GM23338 (cell line): ENCODE measurements at regions not wholly inside any gene's neighbourhood (a gene's known extent, or its start where the extent isn't known, plus 50 kb on each side); places are given as distances from the start of the nearest gene placed in this dataset.

Source experiments
- ATAC-seq: fragments of 200-7000 bp; cut with Tn5 transposase; 3 replicates; pipeline ENCODE4 v1.9.1; 2020
- DNase-seq: peaks from one replicate; pipeline ENCODE4 v3.0.0-alpha.2; 2015; ENCODE audit warnings: low spot score
- H2AFZ ChIP-seq: fragments of 200-600 bp; sonication (generic); 2 replicates; pipeline ENCODE4 v1.8.0; 2016; ENCODE audit warnings: antibody characterized with exemption, mild to moderate bottlenecking, moderate library complexity
- H3F3A ChIP-seq: fragments of 200-600 bp; sonication (generic); replicated peaks from 2 replicates; pipeline ENCODE4 v1.8.0; 2017; ENCODE audit warnings: antibody characterized with exemption, mixed run types, low read depth
- H3K27ac ChIP-seq: fragments of 200-600 bp; sonication (generic); 2 replicates; pipeline ENCODE4 v1.6.1; 2016; ENCODE audit warnings: low read depth
- H3K27me3 ChIP-seq: fragments of 200-600 bp; sonication (generic); 2 replicates; pipeline ENCODE4 v1.8.0; 2016; ENCODE audit warnings: mild to moderate bottlenecking, mixed run types, moderate library complexity; ENCODE audit not compliant: insufficient read depth
- H3K36me3 ChIP-seq: fragments of 200-600 bp; sonication (generic); 2 replicates; pipeline ENCODE4 v1.8.0; 2016; ENCODE audit warnings: mild to moderate bottlenecking; ENCODE audit not compliant: insufficient read depth
- H3K4me1 ChIP-seq: fragments of 200-600 bp; sonication (generic); 2 replicates; pipeline ENCODE4 v1.8.0; 2016; ENCODE audit warnings: mild to moderate bottlenecking, moderate library complexity; ENCODE audit not compliant: insufficient read depth
- H3K4me2 ChIP-seq: fragments of 200-600 bp; sonication (generic); 2 replicates; pipeline ENCODE4 v1.7.1; 2017; ENCODE audit warnings: mixed run types
- H3K4me3 ChIP-seq: fragments of 200-600 bp; sonication (generic); 2 replicates; pipeline ENCODE4 v1.6.1; 2016; ENCODE audit warnings: mixed run types
- H3K79me2 ChIP-seq: fragments of 200-600 bp; sonication (generic); replicated peaks from 2 replicates; pipeline ENCODE4 v1.8.0; 2017; ENCODE audit warnings: mild to moderate bottlenecking; ENCODE audit not compliant: insufficient read depth
- H3K9me2 ChIP-seq: fragments of 200-600 bp; sonication (generic); 2 replicates; pipeline ENCODE4 v1.8.0; 2017; ENCODE audit not compliant: insufficient read depth
- H4K20me1 ChIP-seq: fragments of 200-600 bp; sonication (generic); replicated peaks from 2 replicates; pipeline ENCODE4 v1.8.0; 2017; ENCODE audit warnings: mild to moderate bottlenecking; ENCODE audit not compliant: insufficient read depth
- H3K27ac Mint-ChIP-seq: 2 replicates; pipeline ENCODE4 v1.8.0; 2020; ENCODE audit warnings: inconsistent platforms, mild to moderate bottlenecking, moderate library complexity, mixed read lengths
- H3K27me3 Mint-ChIP-seq: 3 replicates; pipeline ENCODE4 v1.8.0; 2022; ENCODE audit warnings: low read depth, mild to moderate bottlenecking, moderate library complexity, mixed read lengths, inconsistent platforms; ENCODE audit not compliant: insufficient read depth, poor library complexity
- H3K36me3 Mint-ChIP-seq: 3 replicates; pipeline ENCODE4 v1.8.0; 2021; ENCODE audit warnings: low read depth, mild to moderate bottlenecking, inconsistent platforms, moderate library complexity, mixed read lengths
- H3K4me1 Mint-ChIP-seq: 3 replicates; pipeline ENCODE4 v1.8.0; 2020; ENCODE audit warnings: mild to moderate bottlenecking, inconsistent platforms, mixed read lengths
- H3K4me3 Mint-ChIP-seq: 3 replicates; pipeline ENCODE4 v1.8.0; 2021; ENCODE audit warnings: moderate library complexity, mild to moderate bottlenecking, inconsistent platforms, mixed read lengths
- H3K9me3 Mint-ChIP-seq: 3 replicates; pipeline ENCODE4 v1.8.0; 2020; ENCODE audit warnings: moderate library complexity, mild to moderate bottlenecking, inconsistent platforms, mixed read lengths
- CREB1 ChIP-seq: fragments of 250-450 bp; sonication (Bioruptor Pico); IDR thresholded peaks from 2 replicates; pipeline ENCODE4 v1.5.0; 2020; ENCODE audit warnings: low read depth, mild to moderate bottlenecking, moderate library complexity
- CTCF ChIP-seq, 2 experiments: fragments of 200-600 bp in 1 of 2; sonication (generic) in 1 of 2; conservative IDR thresholded peaks; 2 replicates each; pipeline versions ENCODE4 v1.5.1 to v1.6.1; 2016 to 2017; ENCODE audit warnings: antibody characterized with exemption in 2 of 2, low read depth in 2 of 2, mild to moderate bottlenecking in 2 of 2, moderate library complexity in 1 of 2
- ETS1 ChIP-seq: IDR thresholded peaks from 2 replicates; pipeline ENCODE4 v1.6.1; 2016; ENCODE audit warnings: antibody characterized with exemption
- EZH2 ChIP-seq: fragments of 200-600 bp; sonication (generic); IDR thresholded peaks from one replicate; pipeline ENCODE4 v1.8.0; 2017; ENCODE audit warnings: antibody characterized with exemption, mild to moderate bottlenecking, low read depth; ENCODE audit not compliant: unreplicated experiment
- JUNB ChIP-seq: IDR thresholded peaks from one replicate; pipeline ENCODE4 v1.6.1; 2016; ENCODE audit warnings: antibody characterized with exemption; ENCODE audit not compliant: unreplicated experiment
- NANOG ChIP-seq: IDR thresholded peaks from 2 replicates; pipeline ENCODE4 v1.6.1; 2016; ENCODE audit warnings: antibody characterized with exemption, borderline replicate concordance
- POLR2AphosphoS5 ChIP-seq: IDR thresholded peaks from 2 replicates; pipeline ENCODE4 v1.6.1; 2016; ENCODE audit warnings: antibody characterized with exemption, low read depth
- REST ChIP-seq: IDR thresholded peaks from one replicate; pipeline ENCODE4 v1.6.1; 2018; ENCODE audit warnings: antibody characterized with exemption; ENCODE audit not compliant: unreplicated experiment
- STAT1 ChIP-seq: IDR thresholded peaks from one replicate; pipeline ENCODE4 v1.6.1; 2016; ENCODE audit warnings: antibody characterized with exemption; ENCODE audit not compliant: unreplicated experiment
- ZNF114 ChIP-seq: fragments of 250-450 bp; sonication (Bioruptor Pico); IDR thresholded peaks from 2 replicates; pipeline ENCODE4 v1.5.0; 2020; ENCODE audit warnings: mild to moderate bottlenecking, moderate library complexity
- ZNF331 ChIP-seq: fragments of 250-450 bp; sonication (Bioruptor Pico); IDR thresholded peaks from 2 replicates; pipeline ENCODE4 v1.5.0; 2020; ENCODE audit warnings: low read depth, mild to moderate bottlenecking, moderate library complexity
- ZNF462 ChIP-seq: fragments of 250-450 bp; sonication (Bioruptor Pico); IDR thresholded peaks from 2 replicates; pipeline ENCODE4 v1.5.0; 2020; ENCODE audit warnings: mild to moderate bottlenecking, moderate library complexity

DNA sequence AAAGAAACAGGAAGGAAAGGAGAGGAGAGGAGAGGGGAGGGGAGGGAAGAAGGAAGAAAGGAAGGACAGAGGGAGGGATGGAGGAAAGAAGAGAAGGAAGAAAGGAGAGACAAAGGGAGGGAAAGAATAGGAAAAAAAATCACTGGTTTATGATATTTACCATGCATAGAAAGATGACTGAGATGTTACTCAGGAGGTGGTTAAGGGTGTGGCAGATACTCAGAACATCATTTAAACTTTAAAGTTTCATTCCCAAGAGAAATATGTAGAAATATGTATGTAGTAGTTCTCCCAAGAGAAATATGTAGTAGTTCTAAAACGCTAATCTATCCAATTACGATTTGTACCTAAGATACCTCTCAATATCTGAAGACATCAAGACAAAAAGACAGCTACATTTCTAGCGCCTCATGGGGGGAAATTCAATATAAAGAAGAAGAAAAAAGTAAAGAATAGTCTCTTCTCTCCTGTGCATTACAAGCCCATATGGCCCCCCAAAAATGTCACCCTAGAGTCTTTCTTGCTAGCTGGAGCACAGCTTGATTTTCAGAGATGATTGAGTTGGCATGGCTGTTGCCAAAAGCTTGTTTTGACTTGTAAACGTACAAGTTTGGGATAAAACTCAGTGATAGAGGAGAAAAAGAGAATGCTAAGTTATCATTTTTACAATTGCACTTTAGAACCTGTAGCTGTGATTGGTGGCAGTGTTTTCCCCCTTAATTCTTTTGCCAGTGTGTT lies 539.2 kb downstream of the CDH26 start:
- Mint-ChIP-seq H3K9me3 (no peaks in the 10 kb centered on the region), H3K4me1 (peaks cover 10% of the 10 kb centered on the region; the same call in 2 of the 3 replicates), H3K27me3 (peaks cover 4% of the 10 kb centered on the region), H3K27ac (no peak overlapping the region), H3K4me3 (no peak overlapping the region), H3K36me3 (no peaks in the 10 kb centered on the region)
- DNase-seq (no peak), ATAC-seq (no peak)
- H4K20me1 ChIP-seq: no peaks in the 10 kb centered on the region
- H3K9me2 ChIP-seq: no peaks in the 10 kb centered on the region
- no peaks in the 10 kb centered on the region for H3K36me3 ChIP-seq
- H3K4me3 ChIP-seq: no peak overlapping the region
- no peak for TF ChIP-seq CREB1 (CRISPR knock-in tag)
- TF ChIP-seq CTCF (conservative IDR thresholded peaks at IDR 0.05; ENCODE audit: low read depth in 2 of 2): no peak
- TF ChIP-seq ETS1: no peak
- no peak for TF ChIP-seq EZH2
- no peak for TF ChIP-seq NANOG
- TF ChIP-seq POLR2AphosphoS5: no peak
- TF ChIP-seq ZNF114 (CRISPR knock-in tag): no peak
- no peak for TF ChIP-seq ZNF331 (CRISPR knock-in tag)
- TF ChIP-seq JUNB: no peak
- no peak for TF ChIP-seq ZNF462 (CRISPR knock-in tag)
- TF ChIP-seq REST: no peak
- TF ChIP-seq STAT1: no peak
- no peak overlapping the region for H3K27ac ChIP-seq
- no peaks in the 10 kb centered on the region for H3F3A ChIP-seq
- no peaks in the 10 kb centered on the region for H3K27me3 ChIP-seq
- no peak overlapping the region for H2AFZ ChIP-seq
- no peaks in the 10 kb centered on the region for H3K4me1 ChIP-seq
- H3K4me2 ChIP-seq: no peak overlapping the region
- H3K79me2 ChIP-seq: no peaks in the 10 kb centered on the region
